Keratinocyte (primary cell): ENCODE measurements at regions not wholly inside any gene's neighbourhood (a gene's known extent, or its start where the extent isn't known, plus 50 kb on each side); places are given as distances from the start of the nearest gene placed in this dataset.
"Not testable (repeated sequence)": the region's sequence is repeated elsewhere in the genome, so short reads cannot be mapped to it uniquely, and the experiment has no call there.

Experiments used
- DNase-seq: peaks from one replicate; pipeline ENCODE4 v3.0.0-alpha.2; 2011; ENCODE audit warnings: low read depth, missing footprints, low spot score
- FAIRE-seq: peaks from 2 replicates; lab custom pipeline; 2011; peaks lifted over from hg19 to GRCh38; lab: Jason Lieb, UNC
- H2AFZ ChIP-seq: 2 replicates; pipeline ENCODE4 v1.6.0; 2012; ENCODE audit warnings: low read length, control low read depth, inconsistent platforms; ENCODE audit not compliant: control insufficient read depth
- H3K27ac ChIP-seq: 2 replicates; pipeline ENCODE4 v1.5.1; 2011; ENCODE audit warnings: low read length; ENCODE audit not compliant: control insufficient read depth, insufficient read depth
- H3K27me3 ChIP-seq: 3 replicates; pipeline ENCODE4 v1.6.0; 2011; ENCODE audit warnings: low read length; ENCODE audit not compliant: control insufficient read depth, insufficient read depth; ENCODE audit errors: extremely low read depth
- H3K36me3 ChIP-seq, 2 experiments: 2 replicates in 1 of 2; 3 replicates in 1 of 2; pipeline ENCODE4 v1.5.1; 2011; ENCODE audit warnings: low read length in 2 of 2, mild to moderate bottlenecking in 1 of 2; ENCODE audit not compliant: control insufficient read depth in 2 of 2, insufficient read depth in 2 of 2; ENCODE audit errors: extremely low read depth in 1 of 2
- H3K4me1 ChIP-seq: 3 replicates; pipeline ENCODE4 v1.5.1; 2011; ENCODE audit warnings: low read length; ENCODE audit not compliant: control insufficient read depth, insufficient read depth; ENCODE audit errors: extremely low read depth
- H3K4me2 ChIP-seq: 3 replicates; pipeline ENCODE4 v1.6.0; 2011; ENCODE audit warnings: low read depth, low read length; ENCODE audit not compliant: control insufficient read depth, insufficient read depth; ENCODE audit errors: extremely low read depth
- H3K4me3 ChIP-seq, 3 experiments: fragments of 200-600 bp in 1 of 3; sonication (generic) in 1 of 3; 2 replicates in 2 of 3; 3 replicates in 1 of 3; pipeline ENCODE4 v1.5.1; 2011 to 2016; ENCODE audit warnings: low read length in 3 of 3, mild to moderate bottlenecking in 3 of 3, control low read depth in 2 of 3, inconsistent platforms in 1 of 3, low read depth in 1 of 3, mixed read lengths in 1 of 3, mixed run types in 1 of 3, moderate library complexity in 1 of 3; ENCODE audit not compliant: control insufficient read depth in 2 of 3, insufficient read depth in 2 of 3; ENCODE audit errors: extremely low read depth in 1 of 3
- H3K79me2 ChIP-seq: 2 replicates; pipeline ENCODE4 v1.6.0; 2012; ENCODE audit warnings: low read length; ENCODE audit not compliant: control insufficient read depth, insufficient read depth
- H3K9ac ChIP-seq: 3 replicates; pipeline ENCODE4 v1.6.0; 2011; ENCODE audit warnings: low read length; ENCODE audit not compliant: control insufficient read depth, insufficient read depth; ENCODE audit errors: extremely low read depth
- H3K9me1 ChIP-seq: 3 replicates; pipeline ENCODE4 v1.6.0; 2011; ENCODE audit warnings: low read length; ENCODE audit not compliant: control insufficient read depth, insufficient read depth; ENCODE audit errors: extremely low read depth
- H3K9me3 ChIP-seq: 2 replicates; pipeline ENCODE4 v1.5.1; 2012; ENCODE audit warnings: low read depth, low read length; ENCODE audit not compliant: control insufficient read depth
- H4K20me1 ChIP-seq: 3 replicates; pipeline ENCODE4 v1.6.0; 2011; ENCODE audit warnings: low read length; ENCODE audit not compliant: control insufficient read depth, insufficient read depth; ENCODE audit errors: extremely low read depth
- EZH2 ChIP-seq: IDR thresholded peaks from one replicate; pipeline ENCODE4 v1.6.1; 2012; ENCODE audit warnings: inconsistent platforms, mild to moderate bottlenecking, low read length, moderate library complexity
- dilution Hi-C: fragments of 300-500 bp; cut with MboI; formaldehyde crosslinking; loops from one replicate; pipeline ENCODE4 v1.7.0; 2020; ENCODE audit warnings: low sequenced_read_pairs; ENCODE audit not compliant: extremely low pct_ligation_motif_present
- TF ChIP-seq, protein P1 (sequence below), 3 experiments: IDR thresholded peaks in 1 of 3; conservative IDR thresholded peaks in 1 of 3; optimal IDR thresholded peaks in 1 of 3; 2 replicates in 2 of 3; 3 replicates in 1 of 3; pipeline versions ENCODE3 to v1.5.1; 2011; ENCODE audit warnings: low read length in 3 of 3, mild to moderate bottlenecking in 3 of 3, moderate library complexity in 2 of 3, control low read depth in 1 of 3, inconsistent platforms in 1 of 3; ENCODE audit not compliant: insufficient read depth in 2 of 3; ENCODE audit errors: extremely low read depth in 1 of 3

DNA sequence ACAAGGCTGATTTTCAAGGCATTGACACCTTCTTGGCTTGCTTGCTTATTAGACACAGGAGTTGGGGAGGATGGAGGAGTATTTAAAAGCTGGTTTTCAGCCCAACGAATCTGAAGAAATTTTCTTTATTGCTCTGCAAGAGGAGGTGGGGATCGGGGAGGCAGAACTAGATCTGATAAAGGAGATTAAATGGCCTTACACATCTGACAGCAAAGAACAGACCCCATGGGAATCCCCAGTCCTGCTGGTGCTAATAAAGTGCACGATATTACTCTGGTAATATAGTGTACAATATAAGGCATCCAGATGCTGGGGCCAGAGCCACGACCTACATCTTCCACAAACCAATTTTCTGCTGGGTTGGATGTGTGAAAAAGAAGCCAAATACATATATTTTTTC, 323.0 kb downstream of the OMA1 start:
- Histone ChIP-seq H3K79me2 (no peaks in the 10 kb centered on the region), H3K4me1 (no peaks in the 10 kb centered on the region), H3K36me3 (no peaks in the 10 kb centered on the region), H3K27ac (no peak overlapping the region), H3K4me2 (no peak overlapping the region), H3K27me3 (no peaks in the 10 kb centered on the region), H3K9ac (no peak overlapping the region), H3K4me3 (no peak overlapping the region), H3K9me1 (no peaks in the 10 kb centered on the region), H3K9me3 (no peaks in the 10 kb centered on the region), H2AFZ (no peak overlapping the region), H4K20me1 (no peaks in the 10 kb centered on the region)
- TF ChIP-seq, protein P1, sequence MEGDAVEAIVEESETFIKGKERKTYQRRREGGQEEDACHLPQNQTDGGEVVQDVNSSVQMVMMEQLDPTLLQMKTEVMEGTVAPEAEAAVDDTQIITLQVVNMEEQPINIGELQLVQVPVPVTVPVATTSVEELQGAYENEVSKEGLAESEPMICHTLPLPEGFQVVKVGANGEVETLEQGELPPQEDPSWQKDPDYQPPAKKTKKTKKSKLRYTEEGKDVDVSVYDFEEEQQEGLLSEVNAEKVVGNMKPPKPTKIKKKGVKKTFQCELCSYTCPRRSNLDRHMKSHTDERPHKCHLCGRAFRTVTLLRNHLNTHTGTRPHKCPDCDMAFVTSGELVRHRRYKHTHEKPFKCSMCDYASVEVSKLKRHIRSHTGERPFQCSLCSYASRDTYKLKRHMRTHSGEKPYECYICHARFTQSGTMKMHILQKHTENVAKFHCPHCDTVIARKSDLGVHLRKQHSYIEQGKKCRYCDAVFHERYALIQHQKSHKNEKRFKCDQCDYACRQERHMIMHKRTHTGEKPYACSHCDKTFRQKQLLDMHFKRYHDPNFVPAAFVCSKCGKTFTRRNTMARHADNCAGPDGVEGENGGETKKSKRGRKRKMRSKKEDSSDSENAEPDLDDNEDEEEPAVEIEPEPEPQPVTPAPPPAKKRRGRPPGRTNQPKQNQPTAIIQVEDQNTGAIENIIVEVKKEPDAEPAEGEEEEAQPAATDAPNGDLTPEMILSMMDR (optimal IDR thresholded peaks at IDR 0.05 in 1 of 3, IDR thresholded peaks at IDR 0.05 in 1 of 3, conservative IDR thresholded peaks at IDR 0.05 in 1 of 3; ENCODE audit: extremely low read depth in 1 of 3, insufficient read depth in 2 of 3, low read length in 3 of 3), result no peak
- TF ChIP-seq EZH2, result no peak
- FAIRE-seq, result no peak
- DNase-seq, result no peak
- dilution Hi-C loops, result no loop called here

DNA sequence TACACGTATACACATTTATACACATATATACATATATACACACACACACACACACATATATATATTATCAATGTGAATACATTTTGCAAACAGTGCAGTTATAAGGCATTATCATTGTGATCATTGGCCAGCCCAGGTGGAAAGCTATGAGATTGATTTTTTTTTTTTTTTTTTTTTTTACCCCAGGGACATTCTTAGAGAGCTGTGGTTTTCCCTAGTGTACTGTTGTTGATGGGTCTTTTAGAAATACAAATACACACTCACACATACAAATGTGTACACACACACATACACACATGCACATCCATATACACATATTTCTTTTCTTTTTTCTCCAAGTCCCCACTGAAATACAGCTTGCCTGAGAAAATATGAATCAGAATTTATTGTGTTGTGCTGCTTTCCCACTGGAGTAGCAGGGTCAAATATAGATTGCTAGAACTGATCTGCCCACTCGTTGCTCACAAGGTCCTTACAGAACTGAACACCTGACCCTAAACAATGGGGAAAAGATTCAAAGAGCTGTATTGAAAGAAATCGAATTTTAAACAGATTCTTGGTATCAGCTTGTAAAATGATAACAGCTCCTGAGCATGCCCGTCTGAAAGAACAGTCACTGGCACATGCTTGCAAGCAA, 325.6 kb downstream of the OMA1 start:
- no peak overlapping the region for H3K27ac ChIP-seq
- FAIRE-seq (no peak), DNase-seq (no peak)
- H3K79me2 ChIP-seq, result no peaks in the 10 kb centered on the region
- H2AFZ ChIP-seq, result no peak overlapping the region
- H3K4me3 ChIP-seq, result no peak overlapping the region
- no peaks in the 10 kb centered on the region for H3K9me3 ChIP-seq
- H3K9me1 ChIP-seq, result no peaks in the 10 kb centered on the region
- no peak overlapping the region for H3K4me2 ChIP-seq
- H3K27me3 ChIP-seq, result no peaks in the 10 kb centered on the region
- H3K4me1 ChIP-seq, result no peaks in the 10 kb centered on the region
- no peaks in the 10 kb centered on the region for H4K20me1 ChIP-seq
- H3K36me3 ChIP-seq, result no peaks in the 10 kb centered on the region
- dilution Hi-C loops, result no loop called here
- H3K9ac ChIP-seq, result no peak overlapping the region
- no peak for TF ChIP-seq EZH2
- TF ChIP-seq, protein P1 (optimal IDR thresholded peaks at IDR 0.05 in 1 of 3, IDR thresholded peaks at IDR 0.05 in 1 of 3, conservative IDR thresholded peaks at IDR 0.05 in 1 of 3; ENCODE audit: extremely low read depth in 1 of 3, insufficient read depth in 2 of 3, low read length in 3 of 3), result no peak

DNA sequence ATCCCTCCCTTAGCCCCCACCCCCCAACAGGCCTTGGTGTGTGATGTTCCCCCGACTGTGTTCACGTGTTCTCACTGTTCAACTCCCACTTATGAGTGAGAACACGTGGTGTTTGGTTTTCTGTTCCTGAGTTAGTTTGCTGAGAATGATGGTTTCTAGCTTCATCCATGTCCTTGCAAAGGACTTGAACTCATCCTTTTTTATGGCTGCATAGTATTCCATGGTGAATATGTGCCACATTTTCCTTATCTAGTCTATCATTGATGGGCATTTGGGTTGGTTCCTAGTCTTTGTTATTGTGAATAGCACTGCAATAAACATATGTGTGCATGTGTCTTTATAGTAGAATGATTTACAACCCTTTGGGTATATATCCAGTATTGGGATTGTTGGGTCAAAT, 330.4 kb downstream of the OMA1 start:
- H3K79me2 ChIP-seq, FAIRE-seq, H3K27me3 ChIP-seq, H3K4me2 ChIP-seq, H3K9ac ChIP-seq, H3K4me1 ChIP-seq, H3K36me3 ChIP-seq, dilution Hi-C loops, DNase-seq, H2AFZ ChIP-seq, H3K4me3 ChIP-seq, H3K9me3 ChIP-seq, H4K20me1 ChIP-seq, H3K9me1 ChIP-seq, H3K27ac ChIP-seq: not testable (repeated sequence)
